ENCODE measurements at regions not wholly inside any gene's neighbourhood (a gene's known extent, or its start where the extent isn't known, plus 50 kb on each side); places are given as distances from the start of the nearest gene placed in this dataset.

GRCh38 chr1:59063501-59063900, 233.4 kb upstream of the FGGY start:
- no peak for ATAC-seq

- no peak for ATAC-seq
Measured at GRCh38 chr1:59064592-59064991, 232.3 kb upstream of the FGGY start.

- no peak for ATAC-seq
Measured at GRCh38 chr1:59066236-59066635, 230.7 kb upstream of the FGGY start.

GRCh38 chr1:59070610-59071009, 226.3 kb upstream of the FGGY start:
- ATAC-seq = no peak

- ATAC-seq = no peak
Measured at GRCh38 chr1:59071289-59071688, 225.6 kb upstream of the FGGY start.

GRCh38 chr1:59071876-59072582, 224.9 kb upstream of the FGGY start:
- peak; percentile 36 for ATAC-seq

GRCh38 chr1:59072583-59072947, 224.3 kb upstream of the FGGY start:
- ATAC-seq = no peak

- no peak for ATAC-seq
Measured at GRCh38 chr1:59074598-59074997, 222.3 kb upstream of the FGGY start.

GRCh38 chr1:59075021-59075420, 221.9 kb upstream of the FGGY start:
- no peak for ATAC-seq

- no peak for ATAC-seq
Measured at GRCh38 chr1:59076612-59077011, 220.3 kb upstream of the FGGY start.

- no peak for ATAC-seq
Measured at GRCh38 chr1:59077466-59078069, 219.3 kb upstream of the FGGY start.

GRCh38 chr1:59078070-59078800, 218.7 kb upstream of the FGGY start:
- no peak for ATAC-seq

- no peak for ATAC-seq
Measured at GRCh38 chr1:59078866-59079265, 218.0 kb upstream of the FGGY start.

GRCh38 chr1:59079434-59080140, 217.3 kb upstream of the FGGY start:
- no peak for ATAC-seq

GRCh38 chr1:59081181-59081580, 215.7 kb upstream of the FGGY start:
- ATAC-seq = no peak

GRCh38 chr1:59081795-59082194, 215.1 kb upstream of the FGGY start:
- no peak for ATAC-seq

- ATAC-seq = peak; percentile 17
Measured at GRCh38 chr1:59083946-59084865, 212.7 kb upstream of the FGGY start.

- ATAC-seq = no peak
Measured at GRCh38 chr1:59085101-59085500, 211.8 kb upstream of the FGGY start.

- ATAC-seq = no peak
Measured at GRCh38 chr1:59089036-59089798, 207.7 kb upstream of the FGGY start.

- peak; percentile 37 for ATAC-seq
Measured at GRCh38 chr1:59089922-59090457, 206.9 kb upstream of the FGGY start.

GRCh38 chr1:59092126-59092525, 204.8 kb upstream of the FGGY start:
- no peak for ATAC-seq

Data from esophagus mucosa (tissue), 1 donor.